Neuronal stem cell (in vitro differentiated cells): ENCODE measurements at regions not wholly inside any gene's neighbourhood (a gene's known extent, or its start where the extent isn't known, plus 50 kb on each side); places are given as distances from the start of the nearest gene placed in this dataset.

Experiments used
- DNase-seq: peaks from one replicate; pipeline ENCODE4 v3.0.0-alpha.2; 2013; ENCODE audit warnings: low spot score
- H2AFZ ChIP-seq: one replicate; pipeline ENCODE4 v1.6.1; 2013; ENCODE audit warnings: mild to moderate bottlenecking, low read length, inconsistent platforms
- H2AK5ac ChIP-seq: 2 replicates; pipeline ENCODE4 v1.6.1; 2013; ENCODE audit warnings: low read depth, mild to moderate bottlenecking, inconsistent platforms, low read length, moderate library complexity, mixed read lengths
- H2BK120ac ChIP-seq: 2 replicates; pipeline ENCODE4 v1.6.1; 2013; ENCODE audit warnings: low read depth, mild to moderate bottlenecking, inconsistent platforms, low read length, moderate library complexity, mixed read lengths
- H2BK12ac ChIP-seq: one replicate; pipeline ENCODE4 v1.6.1; 2013; ENCODE audit warnings: low read length, inconsistent platforms
- H2BK15ac ChIP-seq: 2 replicates; pipeline ENCODE4 v1.6.1; 2013; ENCODE audit warnings: mild to moderate bottlenecking, low read length, inconsistent platforms, mixed read lengths
- H2BK5ac ChIP-seq: one replicate; pipeline ENCODE4 v1.6.1; 2013; ENCODE audit warnings: inconsistent platforms, mild to moderate bottlenecking, low read length, moderate library complexity
- H3K14ac ChIP-seq: one replicate; pipeline ENCODE4 v1.6.1; 2013; ENCODE audit warnings: low read length, inconsistent platforms
- H3K18ac ChIP-seq: 2 replicates; pipeline ENCODE4 v1.6.1; 2013; ENCODE audit warnings: low read length, inconsistent platforms
- H3K23ac ChIP-seq: 2 replicates; pipeline ENCODE4 v1.6.1; 2013; ENCODE audit warnings: low read depth, mild to moderate bottlenecking, mixed read lengths, low read length, inconsistent platforms; ENCODE audit not compliant: poor library complexity
- H3K27ac ChIP-seq: replicated peaks from 3 replicates; pipeline ENCODE4 v1.5.1; 2013; ENCODE audit warnings: low read length, inconsistent platforms
- H3K27me3 ChIP-seq, 3 experiments: 2 replicates each; pipeline ENCODE4 v1.6.1; 2013; ENCODE audit warnings: low read length in 3 of 3, mild to moderate bottlenecking in 2 of 3, inconsistent platforms in 1 of 3, low read depth in 1 of 3, mixed read lengths in 1 of 3, moderate library complexity in 1 of 3; ENCODE audit not compliant: control insufficient read depth in 3 of 3, insufficient read depth in 3 of 3
- H3K36me3 ChIP-seq, 2 donors: replicated peaks in 1 of 2; 2 replicates each; pipeline ENCODE4 v1.6.1; 2013; ENCODE audit warnings: low read length in 2 of 2; ENCODE audit not compliant: control insufficient read depth in 2 of 2, insufficient read depth in 2 of 2
- H3K4ac ChIP-seq: 2 replicates; pipeline ENCODE4 v1.6.1; 2013; ENCODE audit warnings: inconsistent platforms, mild to moderate bottlenecking, low read length, moderate library complexity
- H3K4me1 ChIP-seq, 2 donors: 1 replicate in 1 of 2; 2 replicates in 1 of 2; pipeline ENCODE4 v1.6.1; 2013; ENCODE audit warnings: low read length in 2 of 2, low read depth in 1 of 2; ENCODE audit not compliant: control insufficient read depth in 2 of 2, insufficient read depth in 1 of 2
- H3K4me2 ChIP-seq: one replicate; pipeline ENCODE4 v1.6.1; 2013; ENCODE audit warnings: mild to moderate bottlenecking, low read length, inconsistent platforms; ENCODE audit not compliant: insufficient read depth, poor library complexity, severe bottlenecking
- H3K4me3 ChIP-seq, 2 donors: 2 replicates each; pipeline ENCODE4 v1.5.1; 2013; ENCODE audit warnings: low read length in 2 of 2, mild to moderate bottlenecking in 2 of 2, inconsistent platforms in 1 of 2, moderate library complexity in 1 of 2
- H3K79me1 ChIP-seq: one replicate; pipeline ENCODE4 v1.6.1; 2013; ENCODE audit warnings: low read depth, mild to moderate bottlenecking, inconsistent platforms, low read length, moderate library complexity
- H3K9ac ChIP-seq: one replicate; pipeline ENCODE4 v1.6.1; 2013; ENCODE audit warnings: mild to moderate bottlenecking, low read depth, low read length, inconsistent platforms; ENCODE audit not compliant: poor library complexity
- H3K9me3 ChIP-seq, 2 donors: replicated peaks in 1 of 2; 2 replicates each; pipeline versions ENCODE3 to v1.6.1; 2013; ENCODE audit warnings: low read length in 2 of 2, mild to moderate bottlenecking in 2 of 2, inconsistent platforms in 1 of 2, low read depth in 1 of 2, mixed read lengths in 1 of 2, moderate library complexity in 1 of 2; ENCODE audit not compliant: control insufficient read depth in 2 of 2, insufficient read depth in 1 of 2
- H4K8ac ChIP-seq: one replicate; pipeline ENCODE4 v1.6.1; 2013; ENCODE audit warnings: low read depth, mild to moderate bottlenecking, inconsistent platforms, low read length, moderate library complexity
- H4K91ac ChIP-seq: one replicate; pipeline ENCODE4 v1.6.1; 2013; ENCODE audit warnings: low read length, low read depth, mild to moderate bottlenecking, inconsistent platforms; ENCODE audit not compliant: poor library complexity
- WGBS, 2 donors: extraction: QIAGEN DNeasy Blood & Tissue Kit; methylation state at CpG; one replicate each; pipeline ENCODE4 v1.1.7; 2013; ENCODE audit warnings: missing lambda C conversion rate in 2 of 2, mixed read lengths in 1 of 2; ENCODE audit not compliant: insufficient read length in 2 of 2, insufficient replicate concordance in 1 of 2; ENCODE audit errors: extremely low coverage in 2 of 2; 5-methylcytosine and 5-hydroxymethylcytosine counted together

GRCh38 chr2:56583796-56584315 is 400.1 kb downstream of the CCDC85A start:
- no peak overlapping the region for H2AFZ ChIP-seq
- H3K79me1 ChIP-seq, result no peaks in the 10 kb centered on the region
- H3K14ac ChIP-seq, result no peak overlapping the region
- no CpG with 5 or more reads among the region's 1 CpG for WGBS, 2 donors
- H3K23ac ChIP-seq, result no peak overlapping the region
- no peak overlapping the region for H3K18ac ChIP-seq
- no peak overlapping the region for H2BK120ac ChIP-seq
- H3K27me3 ChIP-seq, result no peaks in the 10 kb centered on the region
- H3K9me3 ChIP-seq, result no peaks in the 10 kb centered on the region
- H4K8ac ChIP-seq, result no peak overlapping the region
- no peak overlapping the region for H2BK5ac ChIP-seq
- no peak overlapping the region for H4K91ac ChIP-seq
- no peak overlapping the region for H2BK12ac ChIP-seq
- no peak overlapping the region for H3K4ac ChIP-seq
- no peak for DNase-seq
- H3K9ac ChIP-seq, result no peak overlapping the region
- H3K4me1 ChIP-seq, result no peaks in the 10 kb centered on the region
- H2BK15ac ChIP-seq, result no peak overlapping the region
- H3K4me2 ChIP-seq, result no peak overlapping the region
- H2AK5ac ChIP-seq, result no peak overlapping the region
- H3K27ac ChIP-seq, result no peak overlapping the region
- no peaks in the 10 kb centered on the region for H3K36me3 ChIP-seq
- H3K4me3 ChIP-seq, result no peak overlapping the region

DNA sequence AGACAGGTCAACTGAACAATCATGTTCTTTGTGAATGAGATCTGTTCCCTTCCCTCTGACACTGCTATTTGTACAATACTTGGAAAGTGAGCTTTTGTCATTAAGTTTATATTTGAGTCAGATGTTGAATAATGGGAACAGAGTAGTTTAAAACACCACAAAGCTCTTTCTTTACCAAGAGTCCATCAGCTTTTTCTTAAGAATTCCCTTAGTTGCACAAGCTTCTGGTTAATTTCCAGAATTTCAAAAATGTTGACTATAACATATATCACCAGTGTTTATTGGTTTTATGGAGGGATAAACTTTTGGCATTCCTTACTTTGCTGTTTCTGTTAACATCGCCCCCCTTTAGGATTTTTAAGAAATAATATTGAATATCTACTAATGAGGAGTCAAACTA is 403.7 kb downstream of the CCDC85A start:
- Histone ChIP-seq H3K14ac (no peak overlapping the region), H3K23ac (no peak overlapping the region), H3K4ac (no peak overlapping the region), H3K4me3 (no peak overlapping the region), H4K8ac (no peak overlapping the region), H3K4me1 (no peaks in the 10 kb centered on the region), H3K4me2 (no peak overlapping the region), H2AK5ac (no peak overlapping the region), H2BK15ac (no peak overlapping the region), H3K36me3 (no peaks in the 10 kb centered on the region), H2BK5ac (no peak overlapping the region), H4K91ac (no peak overlapping the region), H3K9ac (no peak overlapping the region), H3K9me3 (no peaks in the 10 kb centered on the region), H3K27me3 (no peaks in the 10 kb centered on the region), H2AFZ (no peak overlapping the region), H3K18ac (no peak overlapping the region), H3K79me1 (no peaks in the 10 kb centered on the region), H3K27ac (no peak overlapping the region), H2BK120ac (no peak overlapping the region), H2BK12ac (no peak overlapping the region)
- no CpG with 5 or more reads among the region's 1 CpG for WGBS, 2 donors
- DNase-seq, result no peak

GRCh38 chr2:56589194-56589593 is 405.4 kb downstream of the CCDC85A start:
- no peak for DNase-seq
- Histone ChIP-seq H2BK15ac (no peak overlapping the region), H3K27me3 (no peaks in the 10 kb centered on the region), H3K4ac (no peak overlapping the region), H4K8ac (no peak overlapping the region), H2BK12ac (no peak overlapping the region), H3K18ac (no peak overlapping the region), H2BK5ac (no peak overlapping the region), H4K91ac (no peak overlapping the region), H3K9ac (no peak overlapping the region), H3K23ac (no peak overlapping the region), H3K4me3 (no peak overlapping the region), H3K4me1 (no peaks in the 10 kb centered on the region), H3K9me3 (no peaks in the 10 kb centered on the region), H3K4me2 (no peak overlapping the region), H2AK5ac (no peak overlapping the region), H3K14ac (no peak overlapping the region), H3K36me3 (no peaks in the 10 kb centered on the region), H2BK120ac (no peak overlapping the region), H2AFZ (no peak overlapping the region), H3K27ac (no peak overlapping the region), H3K79me1 (no peaks in the 10 kb centered on the region)
- WGBS, 2 donors, result no CpG with 5 or more reads among the region's 1 CpG

DNA sequence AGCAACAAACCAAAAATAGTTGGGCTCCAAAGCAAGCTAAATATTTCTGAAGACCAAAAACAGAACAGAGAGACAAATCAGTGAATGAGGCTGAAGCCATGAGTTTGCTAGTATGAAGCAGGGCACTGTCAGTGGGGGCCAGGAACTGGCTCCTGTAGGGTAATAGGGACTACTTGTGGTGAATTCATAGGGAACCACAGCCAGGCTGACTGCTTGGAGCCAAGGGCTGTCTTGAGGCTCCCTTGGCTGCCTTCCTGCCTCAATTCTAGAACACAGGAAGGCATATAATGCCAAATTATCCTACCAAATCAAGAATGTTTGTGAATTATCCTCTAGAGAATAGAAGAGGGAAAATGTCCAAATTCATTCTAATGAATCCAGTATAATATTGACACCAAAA is 406.0 kb downstream of the CCDC85A start:
- Histone ChIP-seq H3K23ac (no peak overlapping the region), H3K79me1 (no peaks in the 10 kb centered on the region), H4K91ac (no peak overlapping the region), H3K4me2 (no peak overlapping the region), H3K27ac (no peak overlapping the region), H2AK5ac (no peak overlapping the region), H2BK15ac (no peak overlapping the region), H3K14ac (no peak overlapping the region), H2BK120ac (no peak overlapping the region), H3K18ac (no peak overlapping the region), H2BK12ac (no peak overlapping the region), H3K4ac (no peak overlapping the region), H3K27me3 (no peaks in the 10 kb centered on the region), H3K36me3 (no peaks in the 10 kb centered on the region), H3K9me3 (no peaks in the 10 kb centered on the region), H2BK5ac (no peak overlapping the region), H3K4me3 (no peak overlapping the region), H2AFZ (no peak overlapping the region), H3K4me1 (no peaks in the 10 kb centered on the region), H4K8ac (no peak overlapping the region), H3K9ac (no peak overlapping the region)
- DNase-seq, result no peak
